ENCODE measurements at regions not wholly inside any gene's neighbourhood (a gene's known extent, or its start where the extent isn't known, plus 50 kb on each side); places are given as distances from the start of the nearest gene placed in this dataset.

GRCh38 chr4:34363842-34364241 lies 1880.5 kb downstream of the ARAP2 start:
- intact Hi-C loops (cut with DNase I): no loop called here
- H3K9me3 ChIP-seq: no peaks in the 10 kb centered on the region
- no peaks in the 10 kb centered on the region for H3K36me3 ChIP-seq
- no peaks in the 10 kb centered on the region for H3K4me1 ChIP-seq
- TF ChIP-seq POLR2A (IDR thresholded peaks at IDR 0.05) (no peak), CTCF (IDR thresholded peaks at IDR 0.05) (no peak)
- ATAC-seq (no peak), DNase-seq (no peak)
- no CpG with 5 or more reads among the region's 2 CpGs for WGBS (ENCODE audit: insufficient coverage, low coverage, low lambda C conversion rate, missing lambda C conversion rate)
- no peaks in the 10 kb centered on the region for H3K27me3 ChIP-seq
- H3K27ac ChIP-seq: no peak overlapping the region
- H3K4me3 ChIP-seq: no peak overlapping the region

- no peak for TF ChIP-seq CTCF (IDR thresholded peaks at IDR 0.05)
- TF ChIP-seq POLR2A (IDR thresholded peaks at IDR 0.05): no peak
- no peak for ATAC-seq
- no peak overlapping the region for H3K4me3 ChIP-seq
- no peak overlapping the region for H3K27ac ChIP-seq
- H3K9me3 ChIP-seq: no peaks in the 10 kb centered on the region
- H3K27me3 ChIP-seq: no peaks in the 10 kb centered on the region
- H3K36me3 ChIP-seq: no peaks in the 10 kb centered on the region
- WGBS (ENCODE audit: insufficient coverage, low coverage, low lambda C conversion rate, missing lambda C conversion rate): 89% methylated on average over 2 of the region's 2 CpGs
- intact Hi-C loops (cut with DNase I): no loop called here
- DNase-seq: no peak
- H3K4me1 ChIP-seq: no peaks in the 10 kb centered on the region
Measured at GRCh38 chr4:34365946-34366345, 1878.4 kb downstream of the ARAP2 start.

GRCh38 chr4:34371676-34372075 lies 1872.6 kb downstream of the ARAP2 start:
- no peaks in the 10 kb centered on the region for H3K4me1 ChIP-seq
- DNase-seq (no peak), ATAC-seq (no peak)
- no peaks in the 10 kb centered on the region for H3K9me3 ChIP-seq
- H3K36me3 ChIP-seq: no peaks in the 10 kb centered on the region
- intact Hi-C loops (cut with DNase I): no loop called here
- no peak for TF ChIP-seq POLR2A (IDR thresholded peaks at IDR 0.05)
- TF ChIP-seq CTCF (IDR thresholded peaks at IDR 0.05): no peak
- H3K27me3 ChIP-seq: no peaks in the 10 kb centered on the region
- H3K27ac ChIP-seq: no peak overlapping the region
- 33% methylated on average over 2 of the region's 2 CpGs for WGBS (ENCODE audit: insufficient coverage, low coverage, low lambda C conversion rate, missing lambda C conversion rate)
- H3K4me3 ChIP-seq: no peak overlapping the region

- TF ChIP-seq POLR2A (IDR thresholded peaks at IDR 0.05) (no peak), CTCF (IDR thresholded peaks at IDR 0.05) (no peak)
- Histone ChIP-seq H3K9me3 (no peaks in the 10 kb centered on the region), H3K4me1 (no peaks in the 10 kb centered on the region), H3K27ac (no peak overlapping the region), H3K36me3 (no peaks in the 10 kb centered on the region), H3K27me3 (no peaks in the 10 kb centered on the region), H3K4me3 (no peak overlapping the region)
- WGBS (ENCODE audit: insufficient coverage, low coverage, low lambda C conversion rate, missing lambda C conversion rate): 36% methylated on average over 2 of the region's 2 CpGs
- no peak for DNase-seq
- ATAC-seq: no peak
- intact Hi-C loops (cut with DNase I): no loop called here
Measured at GRCh38 chr4:34372815-34373214, 1871.5 kb downstream of the ARAP2 start.

- no peak for ATAC-seq
- Histone ChIP-seq H3K4me3 (no peak overlapping the region), H3K27ac (no peak overlapping the region), H3K4me1 (no peaks in the 10 kb centered on the region), H3K36me3 (no peaks in the 10 kb centered on the region), H3K27me3 (no peaks in the 10 kb centered on the region), H3K9me3 (no peaks in the 10 kb centered on the region)
- DNase-seq: no peak
- intact Hi-C loops (cut with DNase I): no loop called here
- no peak for TF ChIP-seq POLR2A (IDR thresholded peaks at IDR 0.05)
- TF ChIP-seq CTCF (IDR thresholded peaks at IDR 0.05): no peak
- WGBS (ENCODE audit: insufficient coverage, low coverage, low lambda C conversion rate, missing lambda C conversion rate): 53% methylated on average over 3 of the region's 3 CpGs
Measured at GRCh38 chr4:34373456-34373855, 1870.9 kb downstream of the ARAP2 start.

Measured in right lobe of liver (tissue), 6 donors.